Daoy (cell line): ENCODE measurements at regions not wholly inside any gene's neighbourhood (a gene's known extent, or its start where the extent isn't known, plus 50 kb on each side); places are given as distances from the start of the nearest gene placed in this dataset.
A peak's percentile ranks its signal among the peaks of the same experiment; 100 is the strongest.
"Not testable (repeated sequence)": the region's sequence is repeated elsewhere in the genome, so short reads cannot be mapped to it uniquely, and the experiment has no call there.

Source experiments
- DNase-seq: peaks from one replicate; pipeline ENCODE4 v3.0.0-alpha.2; 2015; ENCODE audit warnings: low read depth

DNA sequence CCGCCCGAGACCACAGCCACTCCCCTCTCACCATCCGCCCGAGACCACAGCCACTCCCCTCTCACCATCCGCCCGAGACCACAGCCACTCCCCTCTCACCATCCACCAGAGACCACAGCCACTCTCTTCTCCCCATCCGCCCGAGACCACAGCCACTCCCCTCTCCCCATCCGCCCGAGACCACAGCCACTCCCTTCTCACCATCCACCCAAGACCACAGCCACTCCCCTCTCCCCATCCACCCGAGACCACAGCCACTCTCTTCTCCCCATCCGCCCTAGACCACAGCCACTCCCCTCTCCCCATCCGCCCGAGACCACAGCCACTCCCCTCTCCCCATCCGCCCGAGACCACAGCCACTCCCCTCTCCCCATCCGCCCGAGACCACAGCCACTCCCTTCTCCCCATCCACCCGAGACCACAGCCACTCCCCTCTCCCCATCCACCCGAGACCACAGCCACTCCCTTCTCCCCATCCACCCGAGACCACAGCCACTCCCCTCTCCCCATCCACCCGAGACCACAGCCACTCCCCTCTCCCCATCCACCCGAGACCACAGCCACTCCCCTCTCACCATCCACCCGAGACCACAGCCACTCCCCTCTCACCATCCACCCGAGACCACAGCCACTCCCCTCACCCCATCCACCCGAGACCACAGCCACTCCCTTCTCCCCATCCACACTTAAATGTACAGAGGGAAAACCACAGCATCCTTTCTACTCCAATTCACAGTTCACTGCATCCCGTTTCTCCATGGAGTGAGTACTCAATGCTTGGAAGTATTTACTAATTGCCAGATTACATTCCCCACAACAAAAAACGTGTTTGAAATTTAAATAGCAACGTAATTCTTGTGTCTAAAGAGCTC is 83.5 kb upstream of the SFSWAP start:
- peak; percentile 47 for DNase-seq

GRCh38 chr12:131628023-131628740 is 82.7 kb upstream of the SFSWAP start:
- peak; percentile 3 for DNase-seq

- peak; percentile 4 for DNase-seq
Observed at GRCh38 chr12:131628766-131629448, 82.0 kb upstream of the SFSWAP start.

DNA sequence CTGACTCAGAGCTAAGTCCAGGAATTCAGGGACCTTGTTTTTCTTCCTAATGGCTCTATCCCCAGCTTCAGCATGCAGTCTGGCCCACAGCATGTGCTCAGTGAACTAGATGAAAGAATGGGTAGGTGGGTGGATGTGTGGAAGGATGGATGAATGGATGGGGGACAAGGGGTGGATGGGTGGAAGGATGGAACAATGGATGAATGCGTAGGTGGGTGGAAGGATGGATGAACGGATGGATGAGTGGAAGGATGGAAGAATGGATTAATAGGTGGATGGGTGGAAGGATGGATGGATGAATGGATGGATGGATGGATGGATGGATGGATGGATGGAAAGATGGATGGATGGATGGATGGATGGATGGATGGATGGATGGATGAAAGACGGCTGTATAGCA is 79.7 kb upstream of the SFSWAP start:
- DNase-seq, result no peak

GRCh38 chr12:131631889-131632651 is 78.8 kb upstream of the SFSWAP start:
- DNase-seq, result peak; percentile 0

- DNase-seq, result not testable (repeated sequence)
Observed at GRCh38 chr12:131632652-131633023, 78.3 kb upstream of the SFSWAP start.

DNA sequence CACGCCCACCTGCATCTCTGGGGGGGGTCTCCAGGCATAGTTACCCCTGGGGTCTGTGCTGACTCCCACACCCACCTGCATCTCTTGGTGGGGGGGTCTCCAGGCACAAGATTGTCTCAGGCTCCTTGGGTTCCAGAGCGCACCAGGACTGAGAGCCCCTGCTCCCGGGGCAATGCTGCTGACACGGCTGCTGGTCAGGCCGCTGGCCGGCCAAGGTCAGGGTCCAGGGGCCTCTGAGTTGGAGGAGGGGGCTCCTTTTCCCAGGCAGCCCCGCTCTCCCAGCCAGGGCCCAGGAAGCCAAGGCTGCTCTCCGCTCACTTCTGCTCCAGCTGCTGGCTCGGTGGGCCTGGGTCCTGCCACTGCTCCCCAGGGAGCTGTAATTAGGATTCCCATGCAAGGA is 77.3 kb upstream of the SFSWAP start:
- DNase-seq, result not testable (repeated sequence)

DNA sequence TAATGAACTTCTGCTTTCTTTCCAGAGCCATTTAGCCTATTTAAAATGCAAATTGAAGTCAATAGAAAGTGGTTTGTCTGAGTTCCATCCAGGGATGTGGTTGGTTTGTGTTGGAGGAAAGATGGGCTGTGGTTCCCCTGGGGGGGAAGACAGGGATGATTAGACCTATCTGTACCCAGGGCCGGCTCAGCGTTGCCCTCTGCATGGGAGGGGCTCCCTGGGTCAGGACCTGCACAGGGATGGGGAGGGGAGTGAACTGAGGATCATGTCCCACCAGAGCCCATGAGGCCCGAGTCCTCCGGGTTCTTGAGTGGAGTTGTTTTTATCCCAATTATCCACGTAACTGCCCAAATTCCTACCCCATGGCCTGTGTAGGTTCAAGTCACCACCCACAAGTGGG is 76.9 kb upstream of the SFSWAP start:
- no peak for DNase-seq

DNA sequence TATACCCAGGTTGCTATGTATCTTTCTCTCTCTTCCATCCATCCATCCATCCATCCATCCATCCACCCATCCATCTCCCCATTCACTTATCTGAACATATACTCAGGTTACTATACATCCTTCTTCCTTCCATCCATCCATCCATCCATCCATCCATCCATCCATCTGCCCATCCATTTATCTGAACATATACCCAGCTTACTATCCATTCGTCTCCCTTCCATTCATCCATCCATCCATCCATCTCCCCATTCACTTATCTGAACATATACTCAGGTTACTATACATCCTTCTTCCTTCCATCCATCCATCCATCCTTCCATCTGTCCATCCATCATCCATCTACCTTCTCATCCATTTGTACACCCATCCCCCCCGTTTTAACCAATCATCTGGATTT is 75.9 kb upstream of the SFSWAP start:
- not testable (repeated sequence) for DNase-seq

- no peak for DNase-seq
Observed at GRCh38 chr12:131635491-131636122, 75.3 kb upstream of the SFSWAP start.

- DNase-seq, result no peak
Observed at GRCh38 chr12:131636266-131636665, 74.6 kb upstream of the SFSWAP start.

DNA sequence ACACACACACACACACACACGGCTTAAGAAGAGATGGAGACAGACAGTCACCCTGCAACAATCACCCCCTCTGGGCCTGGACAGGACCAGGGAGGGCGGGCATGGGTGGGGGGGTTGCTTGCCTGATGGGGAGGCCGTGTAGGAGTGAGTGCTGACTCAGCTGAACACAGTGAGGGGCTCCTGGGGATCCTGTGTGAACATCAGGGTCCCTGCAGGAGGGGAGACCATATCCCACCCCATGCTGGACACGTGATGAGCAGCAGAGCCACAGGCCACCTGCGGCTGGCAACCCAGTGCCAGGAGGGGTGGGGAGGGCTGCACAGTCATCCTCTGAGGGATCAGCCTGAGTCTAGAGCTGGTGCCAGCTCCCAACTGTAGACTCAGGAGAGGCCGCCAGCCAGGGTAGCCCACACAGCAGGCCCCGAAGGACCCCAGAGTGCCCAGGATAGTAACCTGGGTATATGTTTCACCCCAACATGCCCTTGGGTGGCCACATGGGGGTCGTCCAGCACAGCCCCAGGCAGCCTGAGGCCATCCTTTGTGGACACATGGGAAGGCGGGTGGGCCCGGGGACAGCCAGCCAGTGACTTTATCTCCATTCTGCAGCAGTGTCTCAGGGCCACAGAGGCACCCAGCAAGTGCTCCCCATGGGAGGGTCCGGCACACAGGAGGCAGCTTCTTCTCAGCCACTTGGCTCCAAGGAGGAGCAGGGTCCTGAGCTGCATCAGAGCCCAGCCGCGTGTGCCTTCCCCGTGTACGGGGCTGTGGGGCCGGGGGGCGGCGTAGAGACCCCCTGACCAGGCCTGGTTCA is 73.7 kb upstream of the SFSWAP start:
- peak; percentile 0 for DNase-seq

GRCh38 chr12:131637986-131638385 is 72.9 kb upstream of the SFSWAP start:
- no peak for DNase-seq

DNA sequence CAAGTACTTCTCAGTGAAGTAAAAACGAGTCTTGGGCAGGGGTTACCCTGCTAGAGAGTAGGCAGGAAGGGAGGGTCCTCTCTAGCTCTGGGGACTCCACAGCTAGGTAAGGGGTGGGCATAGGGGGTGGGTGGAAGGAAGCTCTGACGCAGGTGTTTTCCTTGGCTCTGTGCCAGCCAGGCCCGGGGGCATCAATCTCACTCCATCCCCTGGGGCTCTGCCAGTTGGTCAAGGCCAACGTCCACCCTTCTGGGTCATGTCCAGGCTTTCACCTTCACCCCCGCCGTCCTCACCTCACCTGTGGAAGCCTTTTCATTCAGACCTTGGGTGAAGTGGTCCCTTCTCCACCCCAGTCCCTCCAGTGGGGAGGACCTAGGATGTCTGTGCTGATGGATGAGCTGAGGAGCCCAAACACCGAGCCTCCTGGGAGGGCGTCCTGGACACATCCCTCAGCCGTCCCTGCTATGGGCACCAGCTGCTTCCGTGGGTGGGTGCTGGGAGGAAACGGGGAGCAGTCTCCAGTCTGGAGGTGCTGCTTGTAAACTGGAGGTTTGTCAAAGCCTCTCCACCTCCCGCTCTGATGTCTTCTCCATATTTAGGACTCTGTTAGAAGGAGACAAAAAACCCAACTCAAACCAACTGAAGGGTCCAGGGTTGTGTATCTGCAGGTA is 71.5 kb upstream of the SFSWAP start:
- peak; percentile 1 for DNase-seq

DNA sequence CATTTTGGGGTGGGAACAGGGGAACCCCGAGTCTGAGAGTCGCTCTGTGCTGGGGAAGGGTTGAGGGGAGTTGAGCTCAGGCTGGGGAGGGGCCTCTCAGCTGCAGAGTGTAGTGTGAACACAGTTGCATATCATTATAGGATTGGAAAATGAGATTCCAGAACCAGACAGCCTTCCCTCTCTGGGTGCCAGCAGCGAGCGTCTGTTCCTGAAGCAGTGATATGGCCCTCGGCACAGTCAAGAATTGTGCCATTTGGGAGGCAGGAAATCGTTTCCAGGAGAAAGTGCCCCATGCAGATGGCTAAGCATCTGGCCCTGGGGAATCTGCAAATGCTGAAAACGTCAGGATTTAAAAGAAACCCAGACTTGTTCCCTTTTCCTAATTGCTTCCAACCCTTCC is 70.4 kb upstream of the SFSWAP start:
- DNase-seq, result no peak

GRCh38 chr12:131641315-131641714 is 69.6 kb upstream of the SFSWAP start:
- DNase-seq, result peak; percentile 1

- DNase-seq, result peak; percentile 29
Observed at GRCh38 chr12:131642101-131642540, 68.8 kb upstream of the SFSWAP start.

- DNase-seq, result peak; percentile 1
Observed at GRCh38 chr12:131642771-131643170, 68.1 kb upstream of the SFSWAP start.

- DNase-seq, result peak; percentile 0
Observed at GRCh38 chr12:131643631-131644452, 67.0 kb upstream of the SFSWAP start.
